ENCODE measurements at regions not wholly inside any gene's neighbourhood (a gene's known extent, or its start where the extent isn't known, plus 50 kb on each side); places are given as distances from the start of the nearest gene placed in this dataset.
"Not testable (repeated sequence)": the region's sequence is repeated elsewhere in the genome, so short reads cannot be mapped to it uniquely, and the experiment has no call there.

DNA sequence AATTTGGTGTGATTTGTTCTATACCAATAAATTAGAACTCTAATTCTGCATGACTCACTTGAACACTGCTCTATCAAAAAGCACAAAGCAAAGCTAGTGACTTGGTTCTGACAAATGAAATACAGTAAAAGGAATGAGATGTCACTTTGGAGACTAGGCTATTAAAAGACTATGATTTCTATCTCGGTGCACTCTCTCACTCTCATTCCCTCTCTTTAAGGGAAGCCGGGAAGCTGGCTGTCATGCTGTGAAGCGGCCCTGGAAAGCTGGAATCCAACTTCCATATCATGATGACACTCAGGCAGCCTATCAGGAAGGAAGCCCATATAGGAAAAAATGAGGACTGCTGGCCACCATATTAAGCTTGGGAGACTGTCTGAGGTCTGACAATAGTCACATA is 590.1 kb upstream of the CBLB start:
- DNase-seq (no peak), ATAC-seq (no peak)
- H3K9me3 Mint-ChIP-seq, result peaks cover 5 to 7% of the 10 kb centered on the region in 2 donors
- peaks cover 18% of the 10 kb centered on the region for H3K4me1 Mint-ChIP-seq
- no peak overlapping the region for H3K4me3 Mint-ChIP-seq
- H3K27ac Mint-ChIP-seq, result no peak overlapping the region
- no peaks in the 10 kb centered on the region for H3K27me3 Mint-ChIP-seq

DNA sequence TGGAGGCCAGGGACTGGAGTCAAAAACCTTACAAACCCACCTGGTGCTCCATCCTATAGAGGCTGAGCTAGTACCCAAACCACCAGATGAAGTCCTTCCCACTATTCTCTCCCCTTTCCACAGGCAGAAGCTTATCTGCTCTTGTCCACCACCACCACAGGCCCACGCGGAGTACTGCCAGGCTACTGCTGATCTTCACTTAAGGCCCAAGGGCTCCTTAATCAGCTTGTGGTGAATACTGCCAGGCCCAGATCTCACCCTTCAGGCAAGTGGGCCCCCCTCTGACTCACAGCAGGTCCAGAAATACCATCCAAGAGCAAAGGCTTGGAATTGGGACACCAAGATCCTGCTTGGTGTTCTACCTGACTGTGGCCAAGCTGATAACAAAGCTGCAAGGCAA is 598.1 kb upstream of the CBLB start:
- no peaks in the 10 kb centered on the region for H3K27me3 Mint-ChIP-seq
- peaks cover 13% of the 10 kb centered on the region in 2 donors for H3K9me3 Mint-ChIP-seq
- H3K4me3 Mint-ChIP-seq, result no peak overlapping the region
- H3K27ac Mint-ChIP-seq, result no peak overlapping the region
- no peak for DNase-seq
- no peaks in the 10 kb centered on the region for H3K4me1 Mint-ChIP-seq
- no peak for ATAC-seq

DNA sequence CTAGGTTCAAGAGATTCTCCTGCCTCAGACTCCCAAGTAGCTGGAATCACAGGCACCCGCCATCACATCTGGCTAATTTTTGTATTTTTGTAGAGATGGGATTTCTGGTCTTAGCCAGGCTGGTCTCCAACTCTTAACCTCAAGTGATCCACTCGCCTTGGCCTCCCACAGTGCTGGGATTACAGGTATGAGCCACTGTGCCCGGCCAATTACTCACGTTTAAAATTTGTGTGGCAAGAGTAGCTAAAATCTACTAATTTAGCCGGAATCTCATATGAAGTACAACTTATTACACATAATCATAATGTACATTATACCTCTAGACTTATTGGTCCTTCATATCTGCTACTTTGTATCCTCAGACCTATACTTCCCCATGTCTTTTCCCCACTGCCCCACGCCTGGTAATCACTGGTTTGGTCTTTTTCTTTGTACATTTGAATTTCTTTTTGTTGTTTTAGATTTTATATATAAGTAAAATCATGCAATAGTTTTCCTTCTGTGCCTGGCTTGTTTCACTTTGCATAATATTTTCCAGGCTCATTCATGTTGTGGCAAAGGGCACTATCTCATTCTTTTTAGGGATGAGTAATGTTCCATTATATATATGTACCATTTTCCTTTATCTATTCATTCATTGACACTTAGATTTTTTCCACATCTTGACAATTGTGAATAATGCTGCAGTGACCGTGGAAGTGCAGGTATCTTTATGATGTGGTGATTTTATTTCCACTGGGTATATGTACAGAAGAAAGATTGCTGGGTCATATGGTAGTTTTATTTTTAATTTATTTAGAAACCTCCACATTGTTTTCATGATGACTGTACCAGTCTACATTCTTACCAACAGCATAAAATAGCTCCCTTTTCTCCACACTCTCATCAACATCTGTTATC is 605.0 kb upstream of the CBLB start:
- DNase-seq (no peak), ATAC-seq (peak; percentile 79)
- peaks cover 29 to 32% of the 10 kb centered on the region in 2 donors for H3K9me3 Mint-ChIP-seq
- peaks cover 17% of the 10 kb centered on the region for H3K4me1 Mint-ChIP-seq
- no peaks in the 10 kb centered on the region for H3K27me3 Mint-ChIP-seq
- H3K4me3 Mint-ChIP-seq, result no peak overlapping the region
- peak overlapping the region; percentile 54 to 77 for H3K27ac Mint-ChIP-seq

DNA sequence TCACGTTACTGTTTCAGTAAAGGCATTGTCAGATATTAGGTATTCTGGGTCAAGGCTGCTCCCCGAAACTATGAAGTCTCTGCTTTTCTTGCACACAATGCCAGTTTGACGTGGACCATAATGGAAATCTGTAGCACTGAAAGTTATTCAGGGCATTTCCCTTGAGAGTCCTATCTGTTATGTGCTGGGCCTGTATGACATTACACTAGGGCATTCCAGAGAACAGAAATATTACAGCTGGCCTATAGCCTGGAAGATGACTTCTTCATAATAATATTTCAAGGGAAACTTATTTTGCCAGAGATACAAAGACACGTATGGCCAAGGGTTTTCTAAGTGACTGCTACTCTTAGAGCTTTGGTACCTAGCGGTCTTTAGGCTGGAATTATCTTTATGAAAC is 613.6 kb upstream of the CBLB start:
- H3K9me3 Mint-ChIP-seq, result peaks cover 30 to 49% of the 10 kb centered on the region in 2 donors
- H3K27me3 Mint-ChIP-seq, result no peaks in the 10 kb centered on the region
- no peak overlapping the region for H3K27ac Mint-ChIP-seq
- no peaks in the 10 kb centered on the region for H3K4me1 Mint-ChIP-seq
- H3K4me3 Mint-ChIP-seq, result no peak overlapping the region
- ATAC-seq (no peak), DNase-seq (no peak)

DNA sequence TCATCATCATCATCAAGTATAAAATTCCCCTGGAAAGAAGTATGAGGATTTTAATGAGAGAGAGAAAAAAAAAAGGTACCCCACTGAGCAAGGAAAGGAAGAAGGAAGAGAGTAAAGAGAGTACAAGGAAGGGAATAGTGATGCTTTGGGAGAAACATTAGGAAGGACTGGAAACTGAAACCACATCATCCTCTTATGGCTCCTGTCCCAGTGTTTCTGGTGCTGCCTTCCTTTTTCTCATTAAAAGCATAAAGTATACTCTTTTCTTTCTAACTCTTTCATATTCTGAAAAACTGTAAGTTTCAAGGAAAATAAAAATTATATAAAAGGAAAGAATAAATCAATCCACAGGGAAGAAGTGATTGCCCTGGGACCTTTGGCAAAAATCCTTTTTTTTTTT is 616.4 kb upstream of the CBLB start:
- ATAC-seq, result no peak
- Mint-ChIP-seq H3K4me3 (no peak overlapping the region), H3K27ac (no peak overlapping the region), H3K9me3 (peaks cover 21 to 28% of the 10 kb centered on the region in 2 donors), H3K4me1 (no peaks in the 10 kb centered on the region), H3K27me3 (no peaks in the 10 kb centered on the region)
- DNase-seq, result no peak

DNA sequence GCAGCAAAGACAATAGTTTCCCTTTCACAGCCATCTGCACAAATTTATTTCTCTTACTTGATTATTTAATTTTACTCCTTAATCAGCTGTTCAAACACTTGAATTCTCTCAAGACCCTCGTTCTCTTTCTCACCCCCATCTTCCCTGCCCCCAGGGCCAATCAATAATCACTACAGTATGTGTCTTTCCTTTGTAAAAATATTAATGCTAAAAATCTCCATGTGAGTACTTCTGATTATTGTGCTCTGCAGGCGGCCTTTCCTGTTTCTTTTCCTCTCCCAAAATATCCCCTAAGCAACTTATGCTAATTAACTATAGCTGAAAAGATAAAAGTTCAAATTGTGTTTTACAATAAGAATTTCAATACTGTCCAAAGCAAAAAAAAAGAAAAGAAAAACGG is 617.0 kb upstream of the CBLB start:
- ATAC-seq, result no peak
- H3K27me3 Mint-ChIP-seq, result no peaks in the 10 kb centered on the region

DNA sequence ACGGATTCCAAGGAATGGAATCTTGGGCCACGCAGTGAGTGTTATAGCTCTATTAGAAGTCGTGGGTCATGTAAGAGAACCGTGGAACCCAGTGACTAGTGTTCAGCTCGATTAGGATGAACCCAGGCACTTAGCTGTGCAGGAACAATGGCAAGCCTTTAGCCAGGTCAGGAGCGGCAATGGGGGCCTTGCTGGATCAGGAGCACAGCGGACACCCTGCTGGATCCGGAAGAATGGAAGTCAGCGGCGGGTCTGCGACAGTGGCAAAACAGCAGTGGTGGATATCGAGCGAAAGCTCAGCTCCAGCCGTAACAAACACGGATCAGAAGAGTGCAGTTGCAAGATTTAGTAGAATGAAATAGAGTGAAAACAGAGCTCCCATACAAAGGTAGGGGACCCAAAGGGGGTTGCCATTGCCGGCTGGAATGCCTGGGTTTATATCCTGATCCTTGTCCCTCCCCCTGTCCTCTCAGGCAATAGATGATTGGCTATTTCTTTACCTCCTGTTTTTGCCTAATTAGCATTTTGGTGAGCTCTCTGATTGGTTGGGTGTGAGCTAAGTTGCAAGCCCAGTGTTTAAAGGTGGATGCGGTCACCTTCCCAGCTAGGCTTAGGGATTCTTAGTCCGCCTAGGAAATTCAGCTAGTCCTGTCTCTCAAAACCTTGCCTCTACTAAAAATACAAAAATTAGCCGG is 618.3 kb upstream of the CBLB start:
- not testable (repeated sequence) for H3K27me3 Mint-ChIP-seq, H3K27ac Mint-ChIP-seq, H3K4me3 Mint-ChIP-seq, ATAC-seq, DNase-seq, H3K4me1 Mint-ChIP-seq
- H3K9me3 Mint-ChIP-seq, result peaks cover 14 to 16% of the 10 kb centered on the region in 2 donors

More for the DNA sequence above, 617.0 kb upstream of the CBLB start:
- Mint-ChIP-seq H3K27ac (no peak overlapping the region), H3K9me3 (peaks cover 17 to 22% of the 10 kb centered on the region in 2 donors), H3K4me1 (no peaks in the 10 kb centered on the region), H3K4me3 (no peak overlapping the region)
- no peak for DNase-seq

DNA sequence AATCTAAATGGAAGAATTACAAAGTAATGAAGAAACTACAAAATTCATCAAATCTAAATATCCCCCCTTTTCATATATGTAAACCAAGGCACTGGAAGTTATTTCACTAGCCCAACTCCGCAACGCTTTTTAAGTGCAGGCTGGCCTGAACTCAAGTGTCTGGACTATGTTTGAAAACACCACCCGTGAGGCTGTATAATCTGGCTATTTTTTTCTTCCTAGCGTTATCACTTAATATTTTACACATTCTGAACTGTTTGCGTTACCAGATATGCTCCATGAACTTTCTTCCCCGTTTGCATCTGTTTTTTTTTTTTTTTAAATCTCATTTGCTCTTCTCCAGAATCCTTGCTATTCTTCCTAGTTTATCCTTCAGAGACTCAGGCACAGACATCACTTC is 619.5 kb upstream of the CBLB start:
- Mint-ChIP-seq H3K27ac (no peak overlapping the region), H3K4me3 (no peak overlapping the region), H3K4me1 (no peaks in the 10 kb centered on the region), H3K9me3 (peaks cover 12 to 14% of the 10 kb centered on the region in 2 donors), H3K27me3 (no peaks in the 10 kb centered on the region)
- DNase-seq (no peak), ATAC-seq (no peak)

DNA sequence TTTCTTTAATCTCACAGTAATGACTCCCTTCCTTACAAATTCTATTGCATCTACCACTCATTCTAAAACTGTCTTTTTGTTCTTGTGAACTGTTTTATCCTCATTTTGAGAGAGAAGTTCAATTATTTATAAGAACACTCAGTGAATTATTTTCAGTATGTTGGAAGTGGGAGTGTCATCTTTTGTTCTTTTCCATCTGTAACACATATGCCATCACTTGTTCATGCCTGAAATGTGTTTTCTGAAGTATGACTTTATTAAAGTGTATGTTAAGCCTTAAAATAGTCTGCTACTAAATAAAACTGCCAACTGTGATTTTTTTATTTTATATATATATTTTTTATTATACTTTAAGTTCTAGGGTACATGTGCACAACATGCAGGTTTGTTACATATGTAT is 623.0 kb upstream of the CBLB start:
- H3K4me3 Mint-ChIP-seq, result no peak overlapping the region
- ATAC-seq (no peak), DNase-seq (no peak)
- H3K9me3 Mint-ChIP-seq, result peaks cover 3 to 5% of the 10 kb centered on the region in 2 donors
- H3K4me1 Mint-ChIP-seq, result no peaks in the 10 kb centered on the region
- H3K27me3 Mint-ChIP-seq, result no peaks in the 10 kb centered on the region
- no peak overlapping the region for H3K27ac Mint-ChIP-seq

DNA sequence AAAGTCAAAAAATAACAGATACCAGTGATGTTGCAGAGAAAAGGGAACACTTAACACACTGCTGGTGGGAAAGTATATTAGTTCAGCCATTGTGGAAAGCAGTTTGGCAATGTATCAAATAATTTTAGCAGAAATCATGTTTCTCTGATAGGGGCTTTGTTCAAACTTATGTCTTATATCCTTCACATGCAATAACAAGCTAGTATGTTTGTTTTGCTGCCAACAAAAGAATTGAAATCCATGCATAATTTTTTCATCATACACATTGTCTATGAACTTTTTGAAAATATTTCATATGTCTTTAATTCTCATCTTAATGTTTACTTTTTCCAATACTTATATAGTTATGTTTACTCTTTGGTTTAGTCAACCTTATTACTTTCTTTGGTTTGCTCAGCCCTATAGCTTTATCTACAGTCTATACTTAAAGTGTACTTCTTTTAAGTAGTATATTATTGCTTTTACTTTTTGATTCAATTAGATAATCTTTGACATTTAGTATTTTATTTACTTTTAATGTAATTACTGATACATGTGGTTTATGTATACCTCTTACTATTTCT is 639.6 kb upstream of the CBLB start:
- ATAC-seq (no peak), DNase-seq (no peak)
- Mint-ChIP-seq H3K4me3 (no peak overlapping the region), H3K27ac (no peak overlapping the region), H3K4me1 (peaks cover 7% of the 10 kb centered on the region), H3K27me3 (no peaks in the 10 kb centered on the region), H3K9me3 (peaks cover 0 to 5% of the 10 kb centered on the region in 2 donors)

DNA sequence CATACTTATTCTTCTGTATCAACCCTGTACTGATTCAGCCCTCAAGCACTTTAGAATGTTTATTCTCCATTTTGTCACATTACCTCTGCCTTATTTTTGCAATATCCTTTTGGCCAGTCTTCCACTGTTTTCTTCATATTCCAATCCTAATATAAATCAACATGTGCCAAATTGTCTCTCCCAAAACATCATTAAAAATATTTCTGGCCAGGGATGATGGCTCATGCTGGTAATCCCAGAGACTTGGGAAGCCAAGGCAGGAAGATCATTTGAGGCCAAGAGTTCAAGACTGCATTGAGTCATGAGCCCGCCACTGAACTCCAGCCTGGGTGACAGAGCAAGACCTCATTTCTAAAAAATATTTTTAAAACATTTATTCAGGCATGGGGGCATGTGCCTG is 641.4 kb upstream of the CBLB start:
- Mint-ChIP-seq H3K4me1 (peaks cover 7% of the 10 kb centered on the region), H3K27me3 (no peaks in the 10 kb centered on the region), H3K9me3 (peaks cover 0 to 5% of the 10 kb centered on the region in 2 donors), H3K27ac (no peak overlapping the region), H3K4me3 (no peak overlapping the region)
- ATAC-seq (no peak), DNase-seq (no peak)

DNA sequence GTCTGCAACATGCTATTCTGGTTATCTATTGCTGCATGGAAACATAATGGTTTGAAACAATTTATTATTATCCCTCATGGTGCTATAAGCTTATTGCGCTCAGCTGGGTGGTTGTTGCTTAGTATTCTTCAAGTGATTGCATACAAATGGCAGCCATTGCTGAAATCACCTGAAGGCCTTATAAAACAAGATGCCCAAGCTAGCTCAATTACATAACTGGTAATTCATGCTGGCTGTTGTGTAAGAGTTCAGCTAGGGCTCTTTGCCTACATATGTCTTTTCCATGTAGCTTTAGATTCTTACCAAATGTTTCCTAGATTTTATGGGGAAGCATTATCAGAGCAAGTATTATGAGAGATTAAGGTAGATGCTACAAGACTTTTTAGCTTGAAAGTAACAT is 644.0 kb upstream of the CBLB start:
- Mint-ChIP-seq H3K4me3 (no peak overlapping the region), H3K9me3 (peaks cover 0 to 6% of the 10 kb centered on the region in 2 donors), H3K4me1 (no peaks in the 10 kb centered on the region), H3K27me3 (no peaks in the 10 kb centered on the region), H3K27ac (no peak overlapping the region)
- DNase-seq, result no peak
- no peak for ATAC-seq

DNA sequence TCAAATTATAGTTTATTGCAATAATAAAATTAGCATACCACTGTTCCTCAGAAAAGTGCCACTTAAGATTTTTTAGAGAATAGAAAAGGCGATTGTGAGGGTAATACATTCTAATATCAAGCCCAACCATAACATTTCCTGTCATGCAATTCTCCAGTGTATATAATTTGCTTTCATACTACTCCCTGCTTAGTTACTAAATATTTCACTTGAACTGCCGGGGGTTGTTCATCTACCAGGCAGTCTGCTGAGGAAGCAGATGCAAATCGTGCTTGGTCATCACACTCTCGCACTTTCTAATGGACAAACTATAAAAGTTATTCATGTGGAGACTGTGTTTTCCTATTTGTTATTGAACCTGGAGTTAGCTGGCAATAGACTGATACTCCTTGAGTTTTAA is 645.6 kb upstream of the CBLB start:
- no peak overlapping the region for H3K4me3 Mint-ChIP-seq
- H3K9me3 Mint-ChIP-seq, result peaks cover 0 to 10% of the 10 kb centered on the region in 2 donors
- DNase-seq (no peak), ATAC-seq (no peak)
- H3K4me1 Mint-ChIP-seq, result no peaks in the 10 kb centered on the region
- no peaks in the 10 kb centered on the region for H3K27me3 Mint-ChIP-seq
- H3K27ac Mint-ChIP-seq, result no peak overlapping the region

DNA sequence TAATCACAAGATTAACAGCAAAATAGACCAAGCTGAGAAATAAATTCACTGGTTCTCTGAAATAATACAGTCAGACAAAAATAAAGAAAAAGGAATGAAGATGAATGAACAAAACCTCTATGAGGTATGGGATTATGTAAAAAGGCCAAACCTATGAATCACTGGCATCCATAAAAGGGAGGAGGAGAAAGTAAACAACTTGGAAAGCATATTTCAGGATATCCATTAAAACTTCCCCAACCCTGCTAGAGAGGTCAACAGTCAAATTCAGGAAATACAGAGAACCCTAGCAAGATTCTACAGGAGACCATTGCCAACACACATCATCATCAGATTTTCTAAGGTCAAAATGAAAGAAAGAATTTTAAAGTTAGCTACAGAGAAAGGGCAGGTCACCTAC is 649.7 kb upstream of the CBLB start:
- H3K27me3 Mint-ChIP-seq, result no peaks in the 10 kb centered on the region
- DNase-seq, result no peak
- H3K4me3 Mint-ChIP-seq, result no peak overlapping the region
- H3K27ac Mint-ChIP-seq, result no peak overlapping the region
- no peaks in the 10 kb centered on the region for H3K4me1 Mint-ChIP-seq
- ATAC-seq, result no peak
- H3K9me3 Mint-ChIP-seq, result peaks cover 5 to 10% of the 10 kb centered on the region in 2 donors

DNA sequence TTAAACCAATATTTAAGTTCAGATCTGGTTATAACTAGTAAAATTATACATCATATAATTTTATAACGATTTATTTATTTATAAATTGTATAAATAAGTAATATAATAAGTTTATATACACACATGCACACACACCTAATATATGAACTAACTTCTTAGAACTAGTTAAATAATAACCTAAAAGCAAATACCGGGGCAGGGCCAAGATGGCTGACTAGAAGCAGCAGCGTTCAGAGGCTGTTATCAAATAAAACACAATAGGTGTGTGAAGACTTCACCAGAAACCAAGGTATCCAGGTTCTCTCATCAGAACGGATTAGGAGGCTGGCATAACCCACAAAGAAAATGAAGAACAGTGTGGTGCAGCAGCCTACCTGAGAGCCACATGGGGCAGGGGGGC is 653.6 kb upstream of the CBLB start:
- no peaks in the 10 kb centered on the region for H3K27me3 Mint-ChIP-seq
- H3K4me1 Mint-ChIP-seq, result peaks cover 10% of the 10 kb centered on the region
- no peak overlapping the region for H3K4me3 Mint-ChIP-seq
- DNase-seq (no peak), ATAC-seq (no peak)
- H3K27ac Mint-ChIP-seq, result no peak overlapping the region
- peaks cover 13 to 18% of the 10 kb centered on the region in 2 donors for H3K9me3 Mint-ChIP-seq

DNA sequence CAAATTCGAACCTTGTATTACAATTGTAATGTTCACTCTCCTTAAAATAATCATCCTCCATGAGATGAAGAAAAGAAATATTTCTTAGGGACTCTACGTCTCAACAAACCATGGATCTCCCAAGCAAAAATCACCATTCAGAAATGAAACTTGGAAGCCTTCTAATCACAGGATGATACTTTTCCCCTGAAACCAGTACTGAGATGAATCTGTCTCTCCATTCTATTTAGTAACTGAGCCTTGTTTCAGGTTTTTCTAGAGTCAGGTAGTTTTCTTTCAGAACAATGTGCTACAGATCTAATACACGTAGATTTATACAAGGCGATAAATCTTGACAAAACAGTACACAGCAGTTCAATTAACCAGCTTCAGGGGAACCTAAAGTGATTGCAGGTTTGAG is 660.1 kb upstream of the CBLB start:
- Mint-ChIP-seq H3K27ac (no peak overlapping the region), H3K4me3 (peak overlapping the region in 1 of 2 donors; percentile 17), H3K9me3 (peaks cover 19 to 32% of the 10 kb centered on the region in 2 donors), H3K4me1 (peaks cover 32% of the 10 kb centered on the region), H3K27me3 (no peaks in the 10 kb centered on the region)
- DNase-seq, result no peak
- ATAC-seq, result peak; percentile 66
